Pancreas (tissue), 10 donors: ENCODE measurements at regions not wholly inside any gene's neighbourhood (a gene's known extent, or its start where the extent isn't known, plus 50 kb on each side); places are given as distances from the start of the nearest gene placed in this dataset.

Source experiments
- ATAC-seq, 4 donors: fragments of 200-7000 bp; cut with Tn5 transposase; one replicate each; pipeline versions ENCODE4 v1.8.0 to v1.9.1; 2020; ENCODE audit warnings: mild to moderate bottlenecking in 4 of 4, moderate library complexity in 4 of 4
- DNase-seq, 6 donors: peaks; one replicate each; pipeline ENCODE4 v3.0.0-alpha.2; 2020
- FAIRE-seq: peaks from 2 replicates; lab custom pipeline; 2012; peaks lifted over from hg19 to GRCh38; lab: Jason Lieb, UNC
- H3K27ac ChIP-seq, 4 donors: fragments of 200-600 bp; sonication (generic); 1 replicate in 3 of 4; 2 replicates in 1 of 4; pipeline versions ENCODE4 v1.5.0 to v1.8.0; 2020
- H3K27me3 ChIP-seq, 4 donors: fragments of 200-600 bp; one replicate each; pipeline ENCODE4 v1.8.0; 2021
- H3K36me3 ChIP-seq, 3 donors: fragments of 200-600 bp; sonication (generic) in 1 of 3; one replicate each; pipeline versions ENCODE4 v1.5.0 to v1.8.0; 2020 to 2021
- H3K4me1 ChIP-seq, 3 donors: fragments of 200-600 bp; one replicate each; pipeline ENCODE4 v1.8.0; 2021
- H3K4me3 ChIP-seq, 4 donors: fragments of 200-600 bp; sonication (generic) in 2 of 4; one replicate each; pipeline versions ENCODE4 v1.5.0 to v1.8.0; 2020 to 2021
- H3K9me3 ChIP-seq, 4 donors: fragments of 200-600 bp; one replicate each; pipeline ENCODE4 v1.8.0; 2021
- WGBS, 2 donors: extraction: QIAGEN DNeasy Blood & Tissue Kit; methylation state at CpG; one replicate each; pipeline ENCODE4 v1.1.7; 2013; 5-methylcytosine and 5-hydroxymethylcytosine counted together
- intact Hi-C, 3 donors: fragments of 100-400 bp; cut with DNase I; formaldehyde crosslinking; loops; one replicate each; pipeline versions ENCODE4 v1.11.1 to v1.14.2; 2022
- TF ChIP-seq, protein P1 (sequence below), 4 donors: fragments of 200-600 bp; sonication (generic) in 3 of 4; IDR thresholded peaks; one replicate each; pipeline versions ENCODE4 v1.5.0 to v1.8.0; 2021; ENCODE audit warnings: antibody characterized with exemption in 4 of 4
- donor health status: healthy with polysubstance abuse.
- donor health status: DM: no; HTN: no; CAD: no; lungs with moderate emphysema.
- donor health status: DM: no; HTN: no; CAD: no.
- donor health status: control.
- donor health status: control.
- donor health status: Bipolar disorder and iron deficiency.
- donor health status: DM: yes; HTN: yes; CAD: no.
- donor health status: DM: no; HTN: no; CAD: no.
- donor health status: DM: no; HTN: no; CAD: no.
- donor health status: DM: yes; HTN: yes; CAD: no.

DNA sequence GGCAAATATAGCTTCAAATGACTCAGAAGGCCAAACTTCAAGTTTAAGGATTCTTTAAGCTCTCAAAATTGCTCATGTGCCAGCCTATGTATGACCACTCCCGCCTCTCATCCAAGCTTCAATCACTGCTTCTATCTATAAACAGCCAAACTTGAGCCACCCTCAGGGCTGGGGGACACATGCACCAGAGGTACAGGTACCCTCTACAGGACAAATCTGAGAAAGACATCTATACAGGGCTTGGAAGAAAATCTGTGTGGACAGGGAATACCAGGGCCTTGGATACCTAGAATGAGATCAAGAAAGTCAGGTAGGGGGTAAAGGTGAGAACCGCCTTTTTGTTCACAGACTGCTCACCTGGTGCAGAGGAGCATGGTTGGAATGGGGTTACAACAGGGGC is 217.9 kb downstream of the ATPSCKMT start:
- Histone ChIP-seq H3K4me1 (no peaks in the 10 kb centered on the region), H3K9me3 (no peaks in the 10 kb centered on the region), H3K36me3 (no peaks in the 10 kb centered on the region), H3K27me3 (no peaks in the 10 kb centered on the region), H3K4me3 (no peak overlapping the region), H3K27ac (no peak overlapping the region)
- no peak for FAIRE-seq
- no peak for ATAC-seq
- TF ChIP-seq, protein P1, sequence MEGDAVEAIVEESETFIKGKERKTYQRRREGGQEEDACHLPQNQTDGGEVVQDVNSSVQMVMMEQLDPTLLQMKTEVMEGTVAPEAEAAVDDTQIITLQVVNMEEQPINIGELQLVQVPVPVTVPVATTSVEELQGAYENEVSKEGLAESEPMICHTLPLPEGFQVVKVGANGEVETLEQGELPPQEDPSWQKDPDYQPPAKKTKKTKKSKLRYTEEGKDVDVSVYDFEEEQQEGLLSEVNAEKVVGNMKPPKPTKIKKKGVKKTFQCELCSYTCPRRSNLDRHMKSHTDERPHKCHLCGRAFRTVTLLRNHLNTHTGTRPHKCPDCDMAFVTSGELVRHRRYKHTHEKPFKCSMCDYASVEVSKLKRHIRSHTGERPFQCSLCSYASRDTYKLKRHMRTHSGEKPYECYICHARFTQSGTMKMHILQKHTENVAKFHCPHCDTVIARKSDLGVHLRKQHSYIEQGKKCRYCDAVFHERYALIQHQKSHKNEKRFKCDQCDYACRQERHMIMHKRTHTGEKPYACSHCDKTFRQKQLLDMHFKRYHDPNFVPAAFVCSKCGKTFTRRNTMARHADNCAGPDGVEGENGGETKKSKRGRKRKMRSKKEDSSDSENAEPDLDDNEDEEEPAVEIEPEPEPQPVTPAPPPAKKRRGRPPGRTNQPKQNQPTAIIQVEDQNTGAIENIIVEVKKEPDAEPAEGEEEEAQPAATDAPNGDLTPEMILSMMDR (IDR thresholded peaks at IDR 0.05): no peak
- intact Hi-C loops: no loop called here
- 86 to 88% methylated on average over 2 of the region's 2 CpGs for WGBS, 2 donors
- DNase-seq: no peak

GRCh38 chr5:10030219-10030831 is 219.4 kb downstream of the ATPSCKMT start:
- intact Hi-C loops: no loop called here
- no peak overlapping the region for H3K4me3 ChIP-seq
- no peak for DNase-seq
- H3K36me3 ChIP-seq: no peaks in the 10 kb centered on the region
- 51 to 63% methylated on average over 2 of the region's 2 CpGs for WGBS, 2 donors
- TF ChIP-seq, protein P1 (IDR thresholded peaks at IDR 0.05): no peak
- no peak for FAIRE-seq
- no peaks in the 10 kb centered on the region for H3K9me3 ChIP-seq
- ATAC-seq: no peak
- H3K4me1 ChIP-seq: no peaks in the 10 kb centered on the region
- H3K27ac ChIP-seq: no peak overlapping the region
- no peaks in the 10 kb centered on the region for H3K27me3 ChIP-seq

DNA sequence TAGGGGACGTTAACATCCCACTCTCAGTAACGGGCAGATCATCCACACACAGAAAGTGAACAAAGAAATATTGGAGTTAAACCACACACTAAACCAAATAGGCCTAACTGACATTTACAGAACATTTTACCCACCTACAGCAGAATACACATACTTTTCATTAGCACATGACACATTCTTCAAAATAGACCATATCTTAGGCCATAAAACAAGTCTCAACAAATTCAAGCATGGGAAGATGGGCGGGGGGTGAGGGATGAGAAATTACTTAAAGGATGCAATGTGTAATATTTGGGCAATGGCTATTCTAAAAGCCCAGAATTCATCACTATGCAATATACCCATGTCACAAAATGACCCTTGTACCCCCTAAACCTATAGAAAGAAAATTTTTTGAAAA is 226.2 kb downstream of the ATPSCKMT start:
- FAIRE-seq: no peak
- TF ChIP-seq, protein P1 (IDR thresholded peaks at IDR 0.05): no peak
- intact Hi-C loops: no loop called here

DNA sequence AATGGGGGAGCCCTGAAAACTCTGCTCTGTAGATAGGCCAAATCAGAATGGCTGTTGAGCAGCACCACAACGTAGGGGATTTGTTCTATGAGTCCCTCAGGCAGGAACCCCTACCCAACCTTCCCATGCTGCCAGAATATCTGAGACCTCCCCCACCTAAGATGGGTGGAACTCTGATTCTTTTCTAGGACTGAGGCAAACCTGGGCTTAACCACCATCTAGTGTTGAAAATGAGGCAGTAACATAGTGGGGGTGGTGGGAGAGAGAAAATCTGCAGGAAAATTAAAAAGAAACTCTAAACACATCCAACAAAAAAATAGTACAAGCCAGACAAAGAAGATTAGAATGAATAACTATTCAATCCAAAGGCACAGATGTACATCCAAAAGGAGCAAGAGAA is 228.4 kb downstream of the ATPSCKMT start:
- 33 to 44% methylated on average over 1 of the region's 1 CpG for WGBS, 2 donors
- Histone ChIP-seq H3K4me1 (no peaks in the 10 kb centered on the region), H3K27ac (no peak overlapping the region), H3K27me3 (no peaks in the 10 kb centered on the region), H3K36me3 (no peaks in the 10 kb centered on the region), H3K9me3 (no peaks in the 10 kb centered on the region), H3K4me3 (no peak overlapping the region)
- DNase-seq: no peak
- no peak for FAIRE-seq
- intact Hi-C loops: no loop called here
- TF ChIP-seq, protein P1 (IDR thresholded peaks at IDR 0.05): no peak
- no peak for ATAC-seq

More for the DNA sequence above, 226.2 kb downstream of the ATPSCKMT start:
- DNase-seq (no peak), ATAC-seq (no peak)
- 56 to 75% methylated on average over 3 of the region's 3 CpGs for WGBS, 2 donors
- Histone ChIP-seq H3K4me3 (no peak overlapping the region), H3K36me3 (no peaks in the 10 kb centered on the region), H3K27ac (no peak overlapping the region), H3K27me3 (no peaks in the 10 kb centered on the region), H3K4me1 (no peaks in the 10 kb centered on the region), H3K9me3 (no peaks in the 10 kb centered on the region)

DNA sequence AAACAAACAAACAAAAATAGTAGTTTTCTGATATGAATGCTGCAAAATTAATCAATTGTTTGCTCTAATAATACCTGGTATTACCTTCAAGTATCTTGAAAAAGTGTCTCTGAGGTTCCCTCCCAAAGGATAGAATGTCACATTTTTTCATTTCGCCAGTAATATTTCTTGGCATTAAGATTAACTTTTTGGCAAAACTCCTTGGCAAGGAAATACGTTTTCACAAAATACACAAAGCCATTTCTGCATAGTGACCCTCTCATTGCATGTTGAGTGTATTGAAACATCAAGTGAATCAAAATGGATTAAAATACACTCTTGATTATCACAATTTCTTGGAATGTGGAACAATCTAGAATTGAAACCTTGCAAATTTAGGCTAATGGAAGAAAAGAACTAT is 230.5 kb downstream of the ATPSCKMT start:
- intact Hi-C loops: no loop called here
- Histone ChIP-seq H3K27me3 (no peaks in the 10 kb centered on the region), H3K36me3 (no peaks in the 10 kb centered on the region), H3K9me3 (no peaks in the 10 kb centered on the region), H3K4me3 (no peak overlapping the region), H3K4me1 (no peaks in the 10 kb centered on the region), H3K27ac (no peak overlapping the region)
- WGBS, 2 donors: 29 to 35% methylated on average over 2 of the region's 2 CpGs
- no peak for FAIRE-seq
- TF ChIP-seq, protein P1 (IDR thresholded peaks at IDR 0.05): no peak
- no peak for DNase-seq
- no peak for ATAC-seq
